MM.1S (cell line): ENCODE measurements at regions not wholly inside any gene's neighbourhood (a gene's known extent, or its start where the extent isn't known, plus 50 kb on each side); places are given as distances from the start of the nearest gene placed in this dataset.

Source experiments
- CTCF ChIP-seq: fragments of 300-600 bp; sonication (generic); IDR thresholded peaks from 2 replicates; pipeline ENCODE4 v1.5.1; 2016; ENCODE audit warnings: antibody characterized with exemption, low read length, mixed read lengths
- EZH2 ChIP-seq: fragments of 300-600 bp; sonication (generic); optimal IDR thresholded peaks from 2 replicates; pipeline ENCODE3; 2017; ENCODE audit warnings: low read depth, mild to moderate bottlenecking, antibody characterized with exemption, low read length, mixed read lengths

GRCh38 chr12:59874781-59875180 is 279.0 kb downstream of the SLC16A7 start:
- TF ChIP-seq CTCF, result no peak
- TF ChIP-seq EZH2, result no peak
